22Rv1 (cell line): ENCODE measurements at regions not wholly inside any gene's neighbourhood (a gene's known extent, or its start where the extent isn't known, plus 50 kb on each side); places are given as distances from the start of the nearest gene placed in this dataset.

Source experiments
- ZFX ChIP-seq: fragments of 450-650 bp; IDR thresholded peaks from 2 replicates; pipeline ENCODE4 v1.6.1; 2017; ENCODE audit warnings: antibody characterized with exemption, borderline replicate concordance
- TF ChIP-seq, protein P1 (sequence below): fragments of 450-650 bp; IDR thresholded peaks from 2 replicates; pipeline ENCODE4 v1.5.1; 2017; ENCODE audit warnings: mild to moderate bottlenecking

DNA sequence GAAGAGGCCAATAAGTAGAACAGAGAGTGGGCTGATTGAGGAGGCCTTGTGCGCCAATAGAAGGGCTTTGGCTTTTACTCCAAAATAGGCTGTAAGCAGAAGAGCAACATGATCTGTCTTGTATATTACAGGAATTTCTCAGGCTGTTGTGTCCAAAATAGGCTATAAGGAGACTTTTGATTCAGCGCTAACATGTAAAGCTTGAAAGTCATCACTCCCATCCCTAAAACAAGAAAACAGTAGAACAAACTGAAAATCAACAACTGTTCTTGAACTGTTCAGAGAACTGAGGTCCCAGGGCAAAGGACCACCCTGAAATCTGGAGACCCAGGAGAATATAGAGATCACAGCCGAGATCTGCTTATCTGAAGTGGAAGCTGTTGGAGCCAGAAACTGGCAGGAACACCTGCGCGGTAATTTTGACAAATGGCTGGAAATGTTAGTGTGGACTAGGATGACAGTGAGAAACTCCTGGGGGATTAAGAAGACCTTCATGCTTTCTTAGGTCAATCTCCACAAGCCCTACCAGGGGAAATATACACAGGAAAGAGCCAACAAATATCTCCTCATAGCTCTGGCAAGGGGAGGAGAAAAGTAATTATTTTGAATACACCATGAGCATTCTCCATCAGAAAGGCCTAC, 258.6 kb downstream of the RBM43 start:
- TF ChIP-seq, protein P1, sequence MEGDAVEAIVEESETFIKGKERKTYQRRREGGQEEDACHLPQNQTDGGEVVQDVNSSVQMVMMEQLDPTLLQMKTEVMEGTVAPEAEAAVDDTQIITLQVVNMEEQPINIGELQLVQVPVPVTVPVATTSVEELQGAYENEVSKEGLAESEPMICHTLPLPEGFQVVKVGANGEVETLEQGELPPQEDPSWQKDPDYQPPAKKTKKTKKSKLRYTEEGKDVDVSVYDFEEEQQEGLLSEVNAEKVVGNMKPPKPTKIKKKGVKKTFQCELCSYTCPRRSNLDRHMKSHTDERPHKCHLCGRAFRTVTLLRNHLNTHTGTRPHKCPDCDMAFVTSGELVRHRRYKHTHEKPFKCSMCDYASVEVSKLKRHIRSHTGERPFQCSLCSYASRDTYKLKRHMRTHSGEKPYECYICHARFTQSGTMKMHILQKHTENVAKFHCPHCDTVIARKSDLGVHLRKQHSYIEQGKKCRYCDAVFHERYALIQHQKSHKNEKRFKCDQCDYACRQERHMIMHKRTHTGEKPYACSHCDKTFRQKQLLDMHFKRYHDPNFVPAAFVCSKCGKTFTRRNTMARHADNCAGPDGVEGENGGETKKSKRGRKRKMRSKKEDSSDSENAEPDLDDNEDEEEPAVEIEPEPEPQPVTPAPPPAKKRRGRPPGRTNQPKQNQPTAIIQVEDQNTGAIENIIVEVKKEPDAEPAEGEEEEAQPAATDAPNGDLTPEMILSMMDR = no peak
- TF ChIP-seq ZFX = no peak
